T-cell (primary cell): ENCODE measurements at regions not wholly inside any gene's neighbourhood (a gene's known extent, or its start where the extent isn't known, plus 50 kb on each side); places are given as distances from the start of the nearest gene placed in this dataset.

Experiments
- ATAC-seq, 4 experiments: fragments of 200-7000 bp in 3 of 4; fragments of 150-1000 bp in 1 of 4; cut with Tn5 transposase; replicated peaks in 1 of 4; 1 replicate in 3 of 4; 2 replicates in 1 of 4; pipeline ENCODE4 v1.10.0; 2021; ENCODE audit warnings: moderate library complexity in 3 of 4, mild to moderate bottlenecking in 2 of 4, moderate number of reproducible peaks in 1 of 4
- CTCF ChIA-PET, 2 donors: fragments of 300-600 bp; sonication (Branson Sonifier 250); formaldehyde crosslinking; loops; one replicate each; lab custom pipeline; 2022; ENCODE audit warnings: antibody characterized with exemption in 2 of 2; lab: Charles Lee
- POLR2A ChIA-PET, 2 donors: fragments of 300-600 bp; sonication (Branson Sonifier 250); formaldehyde crosslinking; loops; one replicate each; lab custom pipeline; 2022; ENCODE audit warnings: antibody characterized with exemption in 2 of 2; lab: Charles Lee
- DNase-seq, 35 experiments: peaks; one replicate each; pipeline versions ENCODE4 v3.0.0 to v3.0.0-alpha.2; 2013 to 2023
- H3K27ac ChIP-seq: one replicate; pipeline ENCODE4 v1.5.1; 2013; ENCODE audit warnings: low read length
- H3K27me3 ChIP-seq, 2 experiments: replicated peaks in 1 of 2; 1 replicate in 1 of 2; 2 replicates in 1 of 2; pipeline versions ENCODE4 v1.6.1 to v1.7.0; 2013; ENCODE audit warnings: low read length in 1 of 2, mixed read lengths in 1 of 2; ENCODE audit not compliant: control insufficient read depth in 2 of 2, insufficient read depth in 2 of 2; ENCODE audit errors: extremely low read depth in 1 of 2
- H3K36me3 ChIP-seq, 2 donors: 1 replicate in 1 of 2; 2 replicates in 1 of 2; pipeline versions ENCODE4 v1.6.1 to v1.7.0; 2013; ENCODE audit warnings: low read length in 1 of 2; ENCODE audit not compliant: control insufficient read depth in 2 of 2, insufficient read depth in 1 of 2; ENCODE audit errors: extremely low read depth in 1 of 2
- H3K4me1 ChIP-seq, 2 experiments: 1 replicate in 1 of 2; 2 replicates in 1 of 2; pipeline versions ENCODE4 v1.6.1 to v1.7.0; 2013; ENCODE audit warnings: low read length in 2 of 2, mixed read lengths in 1 of 2; ENCODE audit not compliant: insufficient read depth in 2 of 2, control insufficient read depth in 1 of 2; ENCODE audit errors: extremely low read depth in 1 of 2
- H3K4me3 ChIP-seq, 2 donors: 1 replicate in 1 of 2; 2 replicates in 1 of 2; pipeline versions ENCODE4 v1.5.1 to v1.7.0; 2013; ENCODE audit warnings: mild to moderate bottlenecking in 2 of 2, low read length in 1 of 2, moderate library complexity in 1 of 2; ENCODE audit not compliant: control insufficient read depth in 1 of 2; ENCODE audit errors: extremely low read depth in 1 of 2
- H3K9me3 ChIP-seq: 2 replicates; pipeline ENCODE4 v1.7.0; 2013
- H3K27ac Mint-ChIP-seq, 2 donors: one replicate each; pipeline ENCODE4 v1.8.0; 2020 to 2021; ENCODE audit warnings: mild to moderate bottlenecking in 2 of 2, mixed read lengths in 2 of 2
- H3K27me3 Mint-ChIP-seq, 2 donors: one replicate each; pipeline ENCODE4 v1.8.0; 2021 to 2022; ENCODE audit warnings: mixed read lengths in 2 of 2
- H3K36me3 Mint-ChIP-seq: one replicate; pipeline ENCODE4 v1.8.0; 2021; ENCODE audit warnings: mixed read lengths
- H3K4me1 Mint-ChIP-seq, 3 donors: one replicate each; pipeline ENCODE4 v1.8.0; 2020 to 2022; ENCODE audit warnings: mixed read lengths in 3 of 3, mild to moderate bottlenecking in 1 of 3
- H3K4me3 Mint-ChIP-seq, 3 donors: one replicate each; pipeline ENCODE4 v1.8.0; 2020 to 2022; ENCODE audit warnings: mild to moderate bottlenecking in 3 of 3, mixed read lengths in 3 of 3, moderate library complexity in 3 of 3
- H3K9me3 Mint-ChIP-seq, 3 donors: one replicate each; pipeline ENCODE4 v1.8.0; 2020 to 2022; ENCODE audit warnings: mixed read lengths in 3 of 3
- WGBS: methylation state at CpG from one replicate; pipeline ENCODE4 v1.1.5; 2013; ENCODE audit warnings: missing lambda C conversion rate; ENCODE audit not compliant: insufficient coverage; 5-methylcytosine and 5-hydroxymethylcytosine counted together

DNA sequence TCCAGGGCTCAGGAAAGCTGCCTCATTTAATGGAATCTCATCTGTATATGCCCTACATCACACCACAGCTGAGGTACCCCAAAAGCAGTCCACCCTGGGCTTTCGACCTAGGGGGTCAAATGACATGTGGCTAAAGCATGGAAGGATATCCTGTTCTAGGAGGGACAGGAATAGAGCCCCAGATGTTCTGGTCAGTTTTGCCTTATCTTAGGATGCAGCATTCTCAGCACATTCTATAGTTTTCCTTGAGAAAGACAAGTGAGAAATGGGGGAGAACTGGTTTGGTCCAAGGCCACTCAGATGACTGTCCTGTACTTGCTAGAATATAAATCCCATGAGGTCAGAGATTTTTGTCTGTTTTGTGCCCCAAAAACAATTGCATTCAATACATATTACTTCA lies 688.0 kb upstream of the ZEB2 start:
- no peaks in the 10 kb centered on the region for H3K27me3 Mint-ChIP-seq
- POLR2A ChIA-PET, result no interaction called here
- CTCF ChIA-PET, result no interaction called here

DNA sequence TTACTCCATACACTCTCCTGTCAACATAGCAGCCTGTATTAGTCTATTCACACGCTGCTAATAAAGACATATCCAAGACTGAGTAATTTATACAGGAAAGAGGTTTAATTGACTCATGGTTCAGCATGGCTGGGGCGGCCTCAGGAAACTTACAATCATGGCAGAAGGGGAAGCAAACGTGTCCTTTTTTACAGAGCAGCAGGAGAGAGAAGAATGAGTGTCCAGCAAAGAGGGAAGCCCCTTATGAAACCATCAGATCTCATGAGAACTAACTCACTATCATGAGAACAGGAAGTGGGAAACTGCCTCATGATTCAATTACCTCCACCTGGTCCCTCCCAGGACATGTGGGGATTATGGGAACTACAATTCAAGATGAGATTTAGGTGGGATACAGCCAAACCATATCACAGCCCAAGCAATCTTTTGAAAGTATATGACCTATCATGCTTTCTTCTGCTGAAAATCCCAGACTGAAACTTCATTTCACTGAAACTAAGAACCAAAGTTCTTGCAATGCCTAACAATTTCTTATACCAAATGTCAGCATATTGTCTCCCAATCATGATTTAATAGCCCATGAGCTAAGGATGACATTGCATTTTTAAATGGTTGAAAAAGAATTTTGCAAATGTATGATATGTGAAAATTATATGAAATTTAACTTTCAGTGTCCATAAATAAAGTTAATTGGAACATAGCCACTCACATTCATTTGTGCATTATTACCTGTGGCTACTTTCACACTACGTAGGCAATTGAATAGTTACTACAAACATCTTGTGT lies 686.8 kb upstream of the ZEB2 start:
- Mint-ChIP-seq H3K9me3 (peaks cover 3 to 12% (median 5%) of the 10 kb centered on the region in 3 donors), H3K27me3 (no peaks in the 10 kb centered on the region), H3K36me3 (no peaks in the 10 kb centered on the region), H3K4me1 (no peaks in the 10 kb centered on the region), H3K4me3 (no peak overlapping the region), H3K27ac (no peak overlapping the region)
- WGBS, result 86% methylated on average over 1 of the region's 4 CpGs
- Histone ChIP-seq H3K4me3 (no peak overlapping the region), H3K27ac (no peak overlapping the region), H3K9me3 (no peaks in the 10 kb centered on the region), H3K27me3 (no peaks in the 10 kb centered on the region), H3K4me1 (no peaks in the 10 kb centered on the region), H3K36me3 (no peaks in the 10 kb centered on the region)
- DNase-seq (no peak), ATAC-seq (no peak)
- ChIA-PET CTCF (no interaction called here), POLR2A (no interaction called here)

More for the DNA sequence above, 688.0 kb upstream of the ZEB2 start:
- ATAC-seq, result no peak
- no peak for DNase-seq
- no peaks in the 10 kb centered on the region for H3K4me1 ChIP-seq
- H3K9me3 ChIP-seq, result no peaks in the 10 kb centered on the region
- H3K4me3 ChIP-seq, result no peak overlapping the region
- no peak overlapping the region for H3K27ac ChIP-seq
- Mint-ChIP-seq H3K36me3 (no peaks in the 10 kb centered on the region), H3K4me1 (no peaks in the 10 kb centered on the region), H3K9me3 (peaks cover 3 to 19% (median 9%) of the 10 kb centered on the region in 3 donors), H3K4me3 (no peak overlapping the region), H3K27ac (no peak overlapping the region)
- WGBS, result no CpG with 5 or more reads among the region's 1 CpG
- no peaks in the 10 kb centered on the region for H3K27me3 ChIP-seq
- H3K36me3 ChIP-seq, result no peaks in the 10 kb centered on the region

DNA sequence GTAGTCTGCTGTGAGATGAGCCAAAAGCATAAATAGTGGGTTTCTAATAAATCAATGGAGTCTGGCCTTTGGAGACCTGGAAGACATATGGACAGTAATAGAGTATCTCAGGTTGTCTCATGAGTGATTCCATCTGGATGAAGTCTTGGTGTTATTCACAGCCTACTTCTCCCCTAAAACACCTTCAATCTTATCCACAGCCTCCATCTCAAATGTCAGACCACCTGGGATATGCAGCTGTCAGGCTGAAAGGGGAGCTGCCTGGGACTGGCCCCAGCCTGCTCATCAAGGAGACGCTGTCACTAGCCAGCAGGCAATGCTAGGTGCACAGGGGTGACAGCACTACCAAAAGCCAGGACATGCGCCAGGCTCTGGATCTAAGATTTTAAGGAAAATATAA lies 684.0 kb upstream of the ZEB2 start:
- Mint-ChIP-seq H3K27me3 (no peaks in the 10 kb centered on the region), H3K4me1 (no peaks in the 10 kb centered on the region), H3K9me3 (peaks cover 0 to 4% (median 0%) of the 10 kb centered on the region in 3 donors), H3K4me3 (no peak overlapping the region), H3K27ac (no peak overlapping the region), H3K36me3 (no peaks in the 10 kb centered on the region)
- Histone ChIP-seq H3K4me1 (no peaks in the 10 kb centered on the region), H3K27ac (no peak overlapping the region), H3K27me3 (no peaks in the 10 kb centered on the region), H3K36me3 (no peaks in the 10 kb centered on the region), H3K9me3 (no peaks in the 10 kb centered on the region), H3K4me3 (no peak overlapping the region)
- DNase-seq (no peak), ATAC-seq (no peak)
- ChIA-PET POLR2A (interaction anchor here in 1 of 2 donors (1.0 kb wide), 1 partner anchor 12 kb away, joined by 3 read pairs; no protein-coding TSS in a partner anchor), CTCF (no interaction called here)
- WGBS, result no CpG with 5 or more reads among the region's 2 CpGs

DNA sequence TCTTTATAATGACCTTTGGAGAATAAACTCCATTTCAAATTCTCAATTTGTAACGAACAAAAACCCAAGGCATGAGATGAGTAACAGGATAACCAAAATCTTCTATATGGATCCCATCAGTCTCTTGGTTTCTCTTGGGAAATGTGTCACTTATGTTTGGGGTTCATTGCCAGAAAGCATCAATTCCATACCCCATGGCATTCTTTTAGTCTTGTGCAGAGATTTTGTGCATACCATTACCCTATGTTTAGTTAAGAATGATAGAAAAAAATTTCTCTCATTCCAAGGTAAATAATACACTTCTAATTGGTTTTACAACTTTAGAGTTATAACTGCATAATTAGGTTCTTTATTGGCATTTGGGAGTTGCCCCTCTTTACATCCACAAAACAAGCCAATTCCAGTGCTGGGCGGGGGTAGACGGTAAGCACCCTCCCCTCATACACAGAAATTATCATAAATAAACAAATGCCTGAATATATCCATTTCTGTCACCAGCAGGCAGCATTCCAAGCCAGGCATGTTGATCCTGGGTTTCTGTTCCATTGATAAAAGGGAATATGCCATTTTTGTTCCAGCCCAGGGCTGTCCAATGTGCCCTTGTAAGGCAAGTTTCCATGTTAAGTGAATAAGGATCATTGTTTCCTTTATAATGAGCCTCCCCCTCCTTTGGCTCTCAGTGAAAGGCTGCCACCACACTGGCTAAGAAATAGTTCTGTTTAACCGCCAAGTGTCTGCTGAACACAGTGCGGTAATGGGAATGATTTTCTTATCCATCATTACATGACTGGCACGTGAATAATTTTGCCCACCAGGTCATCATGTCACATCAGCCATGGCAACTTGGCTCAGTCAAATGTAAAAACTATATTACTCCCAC lies 680.1 kb upstream of the ZEB2 start:
- no peak overlapping the region for H3K4me3 ChIP-seq
- H3K9me3 ChIP-seq, result no peaks in the 10 kb centered on the region
- H3K36me3 Mint-ChIP-seq, result no peaks in the 10 kb centered on the region
- no peaks in the 10 kb centered on the region for H3K4me1 ChIP-seq
- no peaks in the 10 kb centered on the region for H3K9me3 Mint-ChIP-seq
- H3K27me3 Mint-ChIP-seq, result no peaks in the 10 kb centered on the region
- H3K27ac ChIP-seq, result no peak overlapping the region
- H3K36me3 ChIP-seq, result no peaks in the 10 kb centered on the region
- no peaks in the 10 kb centered on the region for H3K4me1 Mint-ChIP-seq
- 93% methylated on average over 3 of the region's 6 CpGs for WGBS
- H3K27me3 ChIP-seq, result no peaks in the 10 kb centered on the region
- H3K4me3 Mint-ChIP-seq, result no peak overlapping the region
- ChIA-PET POLR2A (interaction anchor here in 1 of 2 donors (0.6 kb wide), 1 partner anchor 59 kb away, joined by 5 read pairs; no protein-coding TSS in a partner anchor), CTCF (no interaction called here)
- ATAC-seq (no peak), DNase-seq (no peak)
- H3K27ac Mint-ChIP-seq, result no peak overlapping the region

DNA sequence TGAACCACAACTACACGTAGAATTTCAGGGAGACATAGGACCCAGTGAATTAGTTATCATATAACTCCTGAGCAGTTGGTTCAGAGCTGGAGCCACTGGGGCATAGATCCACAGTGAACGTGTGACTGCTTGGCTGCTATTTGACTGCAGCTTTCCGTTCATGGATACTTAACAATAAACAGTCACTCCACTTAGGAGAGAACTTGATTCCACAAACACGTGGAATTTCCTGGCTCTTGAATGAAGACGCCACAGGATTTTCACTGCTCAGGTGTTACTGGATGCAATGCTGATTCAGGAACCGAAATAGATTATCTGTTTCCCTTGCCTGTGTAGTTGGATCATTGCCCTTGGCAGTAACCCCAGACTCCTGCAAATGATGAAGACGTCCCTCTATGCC lies 679.1 kb upstream of the ZEB2 start:
- no peak overlapping the region for H3K4me3 Mint-ChIP-seq
- H3K4me1 Mint-ChIP-seq, result no peaks in the 10 kb centered on the region
- ChIA-PET CTCF (no interaction called here), POLR2A (interaction anchor here in 1 of 2 donors (0.5 to 0.6 kb wide), 2 partner anchors 60 to 936 kb away, joined by 4 to 5 read pairs; no protein-coding TSS in a partner anchor)
- H3K27me3 Mint-ChIP-seq, result no peaks in the 10 kb centered on the region
- WGBS, result 91% methylated on average over 6 of the region's 7 CpGs
- ATAC-seq (no peak), DNase-seq (no peak)
- no peaks in the 10 kb centered on the region for H3K9me3 Mint-ChIP-seq
- Histone ChIP-seq H3K27ac (no peak overlapping the region), H3K4me3 (no peak overlapping the region), H3K9me3 (no peaks in the 10 kb centered on the region), H3K27me3 (no peaks in the 10 kb centered on the region), H3K4me1 (no peaks in the 10 kb centered on the region), H3K36me3 (no peaks in the 10 kb centered on the region)
- H3K36me3 Mint-ChIP-seq, result no peaks in the 10 kb centered on the region
- H3K27ac Mint-ChIP-seq, result no peak overlapping the region

DNA sequence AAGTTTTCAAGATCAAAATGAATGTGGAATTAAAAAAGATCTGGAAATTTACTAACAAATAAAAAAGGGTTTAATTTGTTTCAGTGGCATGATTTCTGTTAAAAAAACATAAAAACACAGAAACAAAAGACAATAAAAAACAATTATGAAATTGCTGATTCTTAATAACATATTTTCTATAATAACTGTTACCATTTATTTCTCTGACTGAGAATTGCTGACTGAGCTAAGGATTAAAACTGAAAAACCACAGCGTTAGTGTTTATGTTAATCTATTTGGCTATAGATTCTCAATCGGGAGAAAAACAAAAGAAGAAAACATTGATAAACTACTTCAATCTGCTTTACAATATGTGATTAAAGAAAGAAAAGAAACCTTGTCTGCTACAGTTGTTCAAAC lies 678.6 kb upstream of the ZEB2 start:
- Histone ChIP-seq H3K27ac (no peak overlapping the region), H3K36me3 (no peaks in the 10 kb centered on the region), H3K9me3 (no peaks in the 10 kb centered on the region), H3K4me1 (no peaks in the 10 kb centered on the region), H3K4me3 (no peak overlapping the region), H3K27me3 (no peaks in the 10 kb centered on the region)
- CTCF ChIA-PET, result no interaction called here
- WGBS, result no CpG with 5 or more reads among the region's 2 CpGs
- POLR2A ChIA-PET, result interaction anchor here in 1 of 2 donors (0.5 kb wide), 1 partner anchor 936 kb away, joined by 4 read pairs; no protein-coding TSS in a partner anchor
- DNase-seq (no peak), ATAC-seq (no peak)
- H3K36me3 Mint-ChIP-seq, result no peaks in the 10 kb centered on the region
- H3K4me3 Mint-ChIP-seq, result no peak overlapping the region
- no peaks in the 10 kb centered on the region for H3K9me3 Mint-ChIP-seq
- H3K27ac Mint-ChIP-seq, result no peak overlapping the region
- H3K4me1 Mint-ChIP-seq, result no peaks in the 10 kb centered on the region
- no peaks in the 10 kb centered on the region for H3K27me3 Mint-ChIP-seq
